CD4-positive, alpha-beta T cell (primary cell): ENCODE measurements at regions not wholly inside any gene's neighbourhood (a gene's known extent, or its start where the extent isn't known, plus 50 kb on each side); places are given as distances from the start of the nearest gene placed in this dataset.

Experiments used
- ATAC-seq: fragments of 200-7000 bp; cut with Tn5 transposase; one replicate; pipeline ENCODE4 v1.10.0; 2022; ENCODE audit warnings: mild to moderate bottlenecking; ENCODE audit not compliant: poor library complexity
- CTCF ChIA-PET: fragments of 350-600 bp; sonication (Branson Sonifier 250); formaldehyde crosslinking; loops from one replicate; lab custom pipeline; 2021; ENCODE audit warnings: antibody characterized with exemption, inconsistent platforms; lab: Charles Lee
- POLR2A ChIA-PET: fragments of 350-600 bp; sonication (Branson Sonifier 250); formaldehyde crosslinking; loops from one replicate; lab custom pipeline; 2021; ENCODE audit warnings: antibody characterized with exemption, inconsistent platforms; lab: Charles Lee
- DNase-seq, 14 experiments: peaks; one replicate each; pipeline ENCODE4 v3.0.0-alpha.2; 2013 to 2020; ENCODE audit warnings: mixed read lengths in 2 of 14
- H3K27ac ChIP-seq, 2 donors: one replicate each; pipeline versions ENCODE4 v1.5.1 to v1.7.0; 2013; ENCODE audit warnings: low read length in 2 of 2, low read depth in 1 of 2, mild to moderate bottlenecking in 1 of 2
- H3K27me3 ChIP-seq, 2 experiments: 1 replicate in 1 of 2; 2 replicates in 1 of 2; pipeline versions ENCODE4 v1.6.1 to v1.7.0; 2013; ENCODE audit warnings: low read length in 2 of 2, control low read depth in 1 of 2, mild to moderate bottlenecking in 1 of 2, moderate library complexity in 1 of 2; ENCODE audit not compliant: insufficient read depth in 2 of 2, control insufficient read depth in 1 of 2
- H3K36me3 ChIP-seq: one replicate; pipeline ENCODE4 v1.6.1; 2013; ENCODE audit warnings: low read length, control low read depth; ENCODE audit not compliant: insufficient read depth
- H3K4me1 ChIP-seq: one replicate; pipeline ENCODE4 v1.6.1; 2013; ENCODE audit warnings: low read length, control low read depth; ENCODE audit not compliant: insufficient read depth
- H3K4me3 ChIP-seq: one replicate; pipeline ENCODE4 v1.5.1; 2013; ENCODE audit warnings: mild to moderate bottlenecking, low read length, moderate library complexity
- H3K9me3 ChIP-seq, 2 experiments: 1 replicate in 1 of 2; 2 replicates in 1 of 2; pipeline versions ENCODE4 v1.6.1 to v1.7.0; 2013; ENCODE audit warnings: low read length in 2 of 2, mild to moderate bottlenecking in 2 of 2, control low read depth in 1 of 2, moderate library complexity in 1 of 2; ENCODE audit not compliant: control insufficient read depth in 1 of 2, insufficient read depth in 1 of 2
- H3K27ac Mint-ChIP-seq: one replicate; pipeline ENCODE4 v1.8.0; 2020; ENCODE audit warnings: mixed read lengths
- H3K27me3 Mint-ChIP-seq: one replicate; pipeline ENCODE4 v1.8.0; 2021; ENCODE audit warnings: mixed read lengths
- H3K36me3 Mint-ChIP-seq: one replicate; pipeline ENCODE4 v1.8.0; 2021; ENCODE audit warnings: low read depth, mixed read lengths
- H3K4me1 Mint-ChIP-seq: one replicate; pipeline ENCODE4 v1.8.0; 2021; ENCODE audit warnings: low read depth, mixed read lengths
- H3K4me3 Mint-ChIP-seq: one replicate; pipeline ENCODE4 v1.8.0; 2020; ENCODE audit warnings: mild to moderate bottlenecking, mixed read lengths
- H3K9me3 Mint-ChIP-seq: one replicate; pipeline ENCODE4 v1.8.0; 2020; ENCODE audit warnings: mixed read lengths
- intact Hi-C, 2 experiments: fragments of 100-400 bp; cut with DNase I in 1 of 2; cut with micrococcal nuclease in 1 of 2; formaldehyde crosslinking; loops; one replicate each; pipeline versions ENCODE4 v1.15.1 to v1.9.0; 2023 to 2025; cut with DNase I, micrococcal nuclease
- TF ChIP-seq, protein P1 (sequence below): fragments of 200-600 bp; IDR thresholded peaks from one replicate; pipeline ENCODE4 v1.8.0; 2022; ENCODE audit warnings: antibody characterized with exemption, mild to moderate bottlenecking

DNA sequence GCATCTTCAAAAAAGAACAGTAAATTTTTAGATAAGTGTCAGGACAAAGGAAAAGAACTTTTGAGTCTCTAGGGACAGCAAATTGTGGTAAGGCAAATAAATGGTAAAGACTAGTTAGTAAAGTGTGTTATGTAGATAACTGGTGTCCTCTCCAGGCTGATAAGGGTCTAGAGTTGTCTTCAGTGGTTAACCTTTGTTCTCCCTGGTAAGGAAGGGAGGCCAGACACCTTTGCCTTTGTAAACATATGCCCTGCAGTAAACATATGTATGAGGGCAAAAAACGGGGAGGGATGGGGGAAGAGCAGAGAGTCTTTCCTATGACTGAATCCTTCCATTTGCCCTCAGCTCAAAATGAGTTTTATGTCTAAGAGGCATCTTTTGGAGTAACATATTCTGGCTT is 384.6 kb downstream of the HNRNPD start:
- ATAC-seq = no peak
- ChIA-PET CTCF (no interaction called here), POLR2A (no interaction called here)
- Mint-ChIP-seq H3K27ac (no peak overlapping the region), H3K9me3 (no peaks in the 10 kb centered on the region), H3K4me1 (no peaks in the 10 kb centered on the region), H3K27me3 (peaks cover 6% of the 10 kb centered on the region), H3K4me3 (no peak overlapping the region), H3K36me3 (no peaks in the 10 kb centered on the region)
- no peak overlapping the region for H3K4me3 ChIP-seq
- intact Hi-C loops = no loop called here
- peaks cover 0 to 5% of the 10 kb centered on the region in 2 experiments for H3K27me3 ChIP-seq
- no peaks in the 10 kb centered on the region for H3K4me1 ChIP-seq
- TF ChIP-seq, protein P1, sequence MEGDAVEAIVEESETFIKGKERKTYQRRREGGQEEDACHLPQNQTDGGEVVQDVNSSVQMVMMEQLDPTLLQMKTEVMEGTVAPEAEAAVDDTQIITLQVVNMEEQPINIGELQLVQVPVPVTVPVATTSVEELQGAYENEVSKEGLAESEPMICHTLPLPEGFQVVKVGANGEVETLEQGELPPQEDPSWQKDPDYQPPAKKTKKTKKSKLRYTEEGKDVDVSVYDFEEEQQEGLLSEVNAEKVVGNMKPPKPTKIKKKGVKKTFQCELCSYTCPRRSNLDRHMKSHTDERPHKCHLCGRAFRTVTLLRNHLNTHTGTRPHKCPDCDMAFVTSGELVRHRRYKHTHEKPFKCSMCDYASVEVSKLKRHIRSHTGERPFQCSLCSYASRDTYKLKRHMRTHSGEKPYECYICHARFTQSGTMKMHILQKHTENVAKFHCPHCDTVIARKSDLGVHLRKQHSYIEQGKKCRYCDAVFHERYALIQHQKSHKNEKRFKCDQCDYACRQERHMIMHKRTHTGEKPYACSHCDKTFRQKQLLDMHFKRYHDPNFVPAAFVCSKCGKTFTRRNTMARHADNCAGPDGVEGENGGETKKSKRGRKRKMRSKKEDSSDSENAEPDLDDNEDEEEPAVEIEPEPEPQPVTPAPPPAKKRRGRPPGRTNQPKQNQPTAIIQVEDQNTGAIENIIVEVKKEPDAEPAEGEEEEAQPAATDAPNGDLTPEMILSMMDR = no peak
- H3K9me3 ChIP-seq = no peaks in the 10 kb centered on the region
- no peak for DNase-seq
- H3K36me3 ChIP-seq = no peaks in the 10 kb centered on the region
- H3K27ac ChIP-seq = no peak overlapping the region

- H3K27me3 Mint-ChIP-seq = peaks cover 6% of the 10 kb centered on the region
- TF ChIP-seq, protein P1 = no peak
- Histone ChIP-seq H3K4me3 (no peak overlapping the region), H3K36me3 (no peaks in the 10 kb centered on the region), H3K27ac (no peak overlapping the region), H3K4me1 (no peaks in the 10 kb centered on the region), H3K27me3 (peaks cover 0 to 5% of the 10 kb centered on the region in 2 experiments), H3K9me3 (no peaks in the 10 kb centered on the region)
- H3K36me3 Mint-ChIP-seq = no peaks in the 10 kb centered on the region
- intact Hi-C loops = no loop called here
- ATAC-seq (no peak), DNase-seq (no peak)
- no peak overlapping the region for H3K27ac Mint-ChIP-seq
- ChIA-PET CTCF (no interaction called here), POLR2A (no interaction called here)
- H3K9me3 Mint-ChIP-seq = no peaks in the 10 kb centered on the region
- no peak overlapping the region for H3K4me3 Mint-ChIP-seq
- H3K4me1 Mint-ChIP-seq = no peaks in the 10 kb centered on the region
Observed at GRCh38 chr4:81988178-81988577, 385.6 kb downstream of the HNRNPD start.

DNA sequence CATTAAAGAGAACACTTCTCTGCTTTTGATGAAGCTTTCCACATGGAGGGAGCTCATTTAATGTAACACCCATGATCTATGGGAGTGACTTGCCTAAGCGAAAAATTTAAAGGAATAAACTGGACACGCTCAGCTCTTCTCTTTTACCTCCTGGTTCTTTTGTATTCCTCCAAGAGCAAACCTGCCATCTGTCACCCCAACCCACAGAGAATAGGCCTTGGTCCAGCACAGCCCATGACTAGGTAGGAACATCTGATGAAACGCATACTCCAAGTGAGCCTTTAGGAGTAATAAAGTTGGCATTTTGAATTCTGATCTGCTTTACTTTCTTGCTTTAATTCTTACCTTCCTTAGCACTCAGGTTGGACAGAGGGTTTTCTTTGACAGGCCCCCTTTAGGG is 389.0 kb downstream of the HNRNPD start:
- intact Hi-C loops = no loop called here
- Histone ChIP-seq H3K27me3 (peaks cover 0 to 5% of the 10 kb centered on the region in 2 experiments), H3K4me3 (no peak overlapping the region), H3K9me3 (no peaks in the 10 kb centered on the region), H3K4me1 (no peaks in the 10 kb centered on the region), H3K36me3 (no peaks in the 10 kb centered on the region), H3K27ac (no peak overlapping the region)
- no peak overlapping the region for H3K4me3 Mint-ChIP-seq
- ChIA-PET POLR2A (no interaction called here), CTCF (no interaction called here)
- H3K4me1 Mint-ChIP-seq = no peaks in the 10 kb centered on the region
- ATAC-seq (no peak), DNase-seq (no peak)
- no peaks in the 10 kb centered on the region for H3K9me3 Mint-ChIP-seq
- TF ChIP-seq, protein P1 = no peak
- no peak overlapping the region for H3K27ac Mint-ChIP-seq
- no peaks in the 10 kb centered on the region for H3K36me3 Mint-ChIP-seq
- peaks cover 6% of the 10 kb centered on the region for H3K27me3 Mint-ChIP-seq
